HG02981 (cell line): ENCODE measurements at regions not wholly inside any gene's neighbourhood (a gene's known extent, or its start where the extent isn't known, plus 50 kb on each side); places are given as distances from the start of the nearest gene placed in this dataset.

Source experiments
- ATAC-seq: cut with Tn5 transposase; IDR thresholded peaks from one replicate; pipeline ENCODE4 v1.9.1; 2021; ENCODE audit warnings: mild to moderate bottlenecking, moderate library complexity; ENCODE audit not compliant: unreplicated experiment

DNA sequence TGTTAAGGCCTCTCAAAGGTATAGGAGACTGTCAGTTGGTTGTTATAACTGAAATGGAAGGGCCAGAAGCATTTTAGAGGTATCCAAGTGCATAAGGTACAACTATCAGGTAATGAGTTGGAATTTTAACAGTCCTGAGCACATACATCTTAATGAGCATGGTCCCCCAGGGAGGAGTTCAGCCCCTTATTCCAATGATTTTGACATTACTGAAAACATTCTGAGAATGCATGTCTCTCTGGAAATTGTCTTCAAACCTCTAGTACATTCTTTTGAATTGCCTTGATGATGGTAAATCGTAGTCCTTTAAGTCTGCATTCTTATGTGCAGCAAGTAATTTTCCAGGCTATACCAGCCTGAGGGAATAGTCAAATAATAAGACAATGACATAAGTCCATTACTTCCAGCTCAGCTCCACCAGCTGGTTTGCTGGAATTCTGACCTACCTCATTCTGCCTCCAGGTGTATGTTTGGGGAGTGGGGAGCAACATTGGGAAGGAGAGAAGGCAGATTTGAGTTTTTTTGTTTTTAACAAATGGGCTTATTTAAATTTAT lies 239.2 kb downstream of the MSRB3 start:
- no peak for ATAC-seq

GRCh38 chr12:65518771-65519170 lies 240.3 kb downstream of the MSRB3 start:
- ATAC-seq: no peak

DNA sequence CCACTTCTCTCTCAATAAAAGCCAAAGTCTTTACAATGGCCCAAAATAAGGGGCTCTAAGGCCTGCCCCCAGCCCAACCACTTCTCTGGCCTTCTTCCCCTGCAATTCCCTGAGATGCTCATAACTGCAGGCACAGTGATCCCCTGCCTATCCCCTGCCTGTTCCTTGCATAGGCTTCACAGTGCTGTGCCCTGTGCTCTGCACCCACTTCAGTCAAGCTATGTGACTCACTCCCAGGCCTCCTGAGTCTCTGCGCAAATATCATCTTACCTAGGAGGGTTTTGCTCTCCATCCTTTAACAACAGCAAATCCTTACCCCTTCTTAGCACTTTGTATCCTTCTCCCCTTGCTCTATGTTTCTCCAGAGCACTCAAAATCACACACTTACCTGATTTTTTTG lies 242.2 kb downstream of the MSRB3 start:
- ATAC-seq: no peak

DNA sequence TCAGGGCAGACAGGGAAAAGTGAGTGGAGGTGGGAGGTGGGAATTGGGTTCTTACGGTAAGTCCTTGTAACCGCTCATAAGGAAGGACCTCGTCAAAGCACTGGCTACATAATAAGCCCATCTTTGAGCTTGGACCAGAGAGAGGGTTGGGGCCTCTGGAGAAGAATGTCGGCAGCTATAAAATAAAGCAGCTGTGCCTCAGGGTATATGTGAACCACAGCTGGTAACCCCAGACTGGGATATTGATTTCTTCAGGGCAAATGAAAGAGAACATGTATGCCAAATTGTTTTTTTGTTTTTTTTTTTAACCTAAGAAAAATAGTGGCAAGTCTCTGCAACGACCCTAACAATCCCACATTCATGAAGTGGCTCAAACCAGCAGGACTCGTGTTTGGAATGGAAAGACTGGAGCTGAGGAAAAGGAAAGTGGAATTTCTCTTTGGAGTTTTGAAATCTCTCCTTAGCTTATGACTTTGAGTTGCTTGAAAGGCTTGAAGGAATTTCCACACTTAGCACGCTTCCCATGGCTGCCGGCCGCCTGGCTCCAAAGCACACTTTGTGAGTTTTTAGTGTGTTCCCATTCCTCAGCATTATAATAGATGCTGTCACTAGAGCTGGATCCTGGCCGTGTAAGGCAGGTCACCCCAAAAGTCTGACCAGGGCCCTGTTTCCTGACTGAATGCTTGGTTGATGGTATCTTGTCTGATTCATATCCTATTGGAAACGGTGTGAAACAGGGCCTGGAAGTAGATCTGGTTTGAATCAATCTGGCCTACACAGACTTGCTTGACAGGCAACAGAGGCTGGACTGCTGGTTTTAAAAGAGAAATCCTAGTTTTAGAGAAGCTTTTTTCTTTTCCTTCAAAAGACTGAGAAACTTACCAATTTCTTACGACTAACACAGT lies 244.7 kb downstream of the MSRB3 start:
- ATAC-seq: no peak

GRCh38 chr12:65524666-65525065 lies 246.2 kb downstream of the MSRB3 start:
- no peak for ATAC-seq

DNA sequence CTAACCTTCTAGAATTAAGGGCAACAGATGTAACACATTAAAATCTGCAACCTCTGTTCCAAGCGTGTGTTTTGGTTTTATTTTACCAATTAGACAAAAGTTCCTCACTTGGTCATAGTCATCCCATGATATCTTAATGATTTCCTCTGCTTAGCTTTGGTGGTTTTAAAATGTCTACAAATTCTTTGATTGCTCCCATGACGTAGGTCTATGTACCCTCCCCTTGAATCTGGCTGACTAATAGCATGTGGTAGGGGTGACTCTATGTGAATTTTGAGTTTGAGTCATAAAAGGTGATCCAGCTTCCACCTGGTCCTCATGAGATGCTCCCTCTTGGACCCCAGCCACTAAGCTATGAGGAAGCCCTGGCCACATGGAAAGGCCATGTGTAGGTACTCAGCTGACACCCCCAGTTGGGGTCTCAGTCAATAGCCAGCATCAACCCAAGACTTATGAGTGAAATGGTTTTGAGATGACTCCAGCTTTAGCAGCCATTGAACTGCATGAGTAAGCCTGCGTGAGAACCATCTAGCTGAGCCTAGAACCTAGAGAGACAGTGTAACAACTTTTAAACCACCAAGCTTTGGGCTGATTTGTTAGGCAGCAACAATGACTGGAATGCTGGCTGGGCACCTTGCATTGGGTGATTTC lies 247.1 kb downstream of the MSRB3 start:
- no peak for ATAC-seq

GRCh38 chr12:65526311-65526710 lies 247.8 kb downstream of the MSRB3 start:
- no peak for ATAC-seq

- ATAC-seq: no peak
Measured at GRCh38 chr12:65528127-65528526, 249.6 kb downstream of the MSRB3 start.

DNA sequence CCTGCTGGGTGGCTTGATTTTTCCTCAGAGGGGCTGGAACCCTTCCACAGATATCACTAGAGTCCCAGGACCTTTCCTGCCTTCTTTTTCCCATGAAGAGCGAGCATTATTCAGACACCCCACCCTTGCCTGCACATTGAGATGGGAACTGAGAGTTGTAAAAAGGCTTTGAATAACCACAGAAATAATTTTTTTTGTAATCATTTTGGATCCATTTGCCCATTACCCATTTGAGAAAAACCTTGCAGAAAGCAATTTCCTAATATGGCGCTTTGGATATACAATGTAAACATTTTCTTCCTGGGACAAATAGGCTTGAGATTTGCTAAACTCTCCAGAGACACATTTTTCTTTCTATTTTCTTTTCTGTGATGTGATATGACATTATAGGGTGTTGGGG lies 250.6 kb downstream of the MSRB3 start:
- no peak for ATAC-seq

GRCh38 chr12:65529771-65530435 lies 251.4 kb downstream of the MSRB3 start:
- no peak for ATAC-seq

- no peak for ATAC-seq
Measured at GRCh38 chr12:65532162-65532561, 253.7 kb downstream of the MSRB3 start.

- no peak for ATAC-seq
Measured at GRCh38 chr12:65532764-65533163, 254.3 kb downstream of the MSRB3 start.

GRCh38 chr12:65533177-65533883 lies 254.8 kb downstream of the MSRB3 start:
- no peak for ATAC-seq

GRCh38 chr12:65534238-65534841 lies 255.9 kb downstream of the MSRB3 start:
- ATAC-seq: no peak

DNA sequence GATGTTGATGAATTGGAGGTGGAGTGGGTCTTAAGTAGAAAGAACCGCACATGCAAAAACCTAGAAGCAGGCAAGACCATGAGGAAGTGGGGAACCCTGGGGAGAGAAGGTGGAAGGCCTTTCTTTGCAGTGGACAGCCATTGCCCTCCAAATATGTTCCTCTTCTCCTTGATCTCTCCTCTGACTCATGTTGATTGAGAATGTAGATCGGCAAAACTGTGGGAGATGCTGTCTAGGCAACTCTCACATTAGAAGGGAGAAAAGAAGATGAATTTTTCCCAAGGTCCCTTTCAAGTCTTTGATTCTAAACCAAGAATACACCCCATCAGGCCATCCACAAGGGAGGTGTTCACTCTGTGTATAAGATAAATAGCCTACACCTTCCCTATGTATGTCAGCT lies 257.5 kb downstream of the MSRB3 start:
- no peak for ATAC-seq

GRCh38 chr12:65536351-65536750 lies 257.9 kb downstream of the MSRB3 start:
- ATAC-seq: no peak

GRCh38 chr12:65536876-65537681 lies 258.6 kb downstream of the MSRB3 start:
- ATAC-seq: no peak

DNA sequence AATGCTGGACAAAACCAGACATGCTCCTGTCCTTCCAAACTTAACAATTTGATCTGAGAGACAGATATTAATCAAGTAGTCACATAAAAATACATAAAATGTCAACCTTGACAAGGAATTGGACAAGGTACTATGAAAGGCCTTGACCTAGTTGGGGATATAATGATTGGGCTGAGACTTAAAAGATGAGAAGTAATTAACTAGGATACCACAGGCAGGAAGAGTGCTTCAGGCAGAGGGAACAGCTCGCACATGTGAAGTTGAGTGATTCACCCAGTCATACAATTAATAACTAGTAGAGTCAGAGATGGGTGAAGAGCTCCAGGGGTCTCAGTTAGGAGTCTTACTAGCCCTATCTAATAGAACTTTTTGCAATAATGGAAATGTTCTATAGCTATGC lies 259.5 kb downstream of the MSRB3 start:
- ATAC-seq: no peak

- no peak for ATAC-seq
Measured at GRCh38 chr12:65539023-65539422, 260.5 kb downstream of the MSRB3 start.

GRCh38 chr12:65540140-65540539 lies 261.7 kb downstream of the MSRB3 start:
- no peak for ATAC-seq
